Hematopoietic multipotent progenitor cell treated with erythropoietin and hydrocortisone succinate and interleukin-3 and kit ligand, for 8 days (in vitro differentiated cells): ENCODE measurements at regions not wholly inside any gene's neighbourhood (a gene's known extent, or its start where the extent isn't known, plus 50 kb on each side); places are given as distances from the start of the nearest gene placed in this dataset.

Experiments
- DNase-seq: peaks from one replicate; pipeline ENCODE4 v3.0.0-alpha.2; 2015

GRCh38 chr3:162764051-162764807 lies 1267.6 kb downstream of the OTOL1 start:
- DNase-seq = no peak

- no peak for DNase-seq
These were observed 1268.1 kb downstream of the OTOL1 start for GRCh38 chr3:162764808-162765071.

- no peak for DNase-seq
These were observed 1268.9 kb downstream of the OTOL1 start for GRCh38 chr3:162765524-162765923.

- DNase-seq = no peak
These were observed 1273.0 kb downstream of the OTOL1 start for GRCh38 chr3:162769564-162769963.

GRCh38 chr3:162770551-162770950 lies 1273.9 kb downstream of the OTOL1 start:
- DNase-seq = no peak

GRCh38 chr3:162774613-162775100 lies 1278.0 kb downstream of the OTOL1 start:
- no peak for DNase-seq

- DNase-seq = no peak
These were observed 1279.5 kb downstream of the OTOL1 start for GRCh38 chr3:162776148-162776547.

- DNase-seq = no peak
These were observed 1280.5 kb downstream of the OTOL1 start for GRCh38 chr3:162777118-162777517.

- DNase-seq = peak; percentile 57
These were observed 1283.7 kb downstream of the OTOL1 start for GRCh38 chr3:162780313-162780712.

- DNase-seq = no peak
These were observed 1303.3 kb downstream of the OTOL1 start for GRCh38 chr3:162799910-162800309.

- no peak for DNase-seq
These were observed 1305.8 kb downstream of the OTOL1 start for GRCh38 chr3:162802228-162802965.

- DNase-seq = no peak
These were observed 1314.2 kb downstream of the OTOL1 start for GRCh38 chr3:162810776-162811175.

- DNase-seq = no peak
These were observed 1346.1 kb downstream of the OTOL1 start for GRCh38 chr3:162842549-162843216.

- no peak for DNase-seq
These were observed 1349.3 kb downstream of the OTOL1 start for GRCh38 chr3:162845918-162846317.

GRCh38 chr3:162847511-162847910 lies 1350.9 kb downstream of the OTOL1 start:
- no peak for DNase-seq

GRCh38 chr3:162863579-162863978 lies 1367.0 kb downstream of the OTOL1 start:
- DNase-seq = no peak

GRCh38 chr3:162865466-162865865 lies 1368.9 kb downstream of the OTOL1 start:
- DNase-seq = no peak

GRCh38 chr3:162879021-162879562 lies 1382.5 kb downstream of the OTOL1 start:
- DNase-seq = no peak

- no peak for DNase-seq
These were observed 1387.8 kb downstream of the OTOL1 start for GRCh38 chr3:162884373-162884772.

GRCh38 chr3:162892921-162893793 lies 1396.5 kb downstream of the OTOL1 start:
- DNase-seq = no peak

- no peak for DNase-seq
These were observed 1400.7 kb downstream of the OTOL1 start for GRCh38 chr3:162897291-162897690.

GRCh38 chr3:162932503-162932902 lies 1435.9 kb downstream of the OTOL1 start:
- DNase-seq = no peak

- no peak for DNase-seq
These were observed 1437.0 kb downstream of the OTOL1 start for GRCh38 chr3:162933656-162934055.
